ENCODE measurements at regions not wholly inside any gene's neighbourhood (a gene's known extent, or its start where the extent isn't known, plus 50 kb on each side); places are given as distances from the start of the nearest gene placed in this dataset.
"Not testable (repeated sequence)": the region's sequence is repeated elsewhere in the genome, so short reads cannot be mapped to it uniquely, and the experiment has no call there.

- no peak overlapping the region for H3K4me3 ChIP-seq (ENCODE audit: low read depth, low read length)
- H3K9me3 ChIP-seq (ENCODE audit: control insufficient read depth, insufficient read depth, low read length), result no peaks in the 10 kb centered on the region
- ChIA-PET POLR2A (no interaction called here), CTCF (no interaction called here)
- no peak for TF ChIP-seq CTCF (IDR thresholded peaks at IDR 0.05; ENCODE audit: low read depth, low read length)
- no peaks in the 10 kb centered on the region for H3K27me3 ChIP-seq (ENCODE audit: control insufficient read depth, insufficient read depth, low read length)
- no peak for DNase-seq (ENCODE audit: low read depth, low spot score)
- H3K27ac ChIP-seq (ENCODE audit: low read depth, low read length), result no peak overlapping the region
These were observed 225.7 kb downstream of the UTRN start for GRCh38 chr6:144510859-144511258.

- Histone ChIP-seq H3K27ac (ENCODE audit: low read depth, low read length) (no peak overlapping the region), H3K9me3 (ENCODE audit: control insufficient read depth, insufficient read depth, low read length) (no peaks in the 10 kb centered on the region), H3K4me3 (ENCODE audit: low read depth, low read length) (no peak overlapping the region), H3K27me3 (ENCODE audit: control insufficient read depth, insufficient read depth, low read length) (no peaks in the 10 kb centered on the region)
- CTCF ChIA-PET, result interaction anchor here (0.6 to 0.7 kb wide), 2 partner anchors 14 to 16 kb away, joined by 3 read pairs; no protein-coding TSS in a partner anchor
- DNase-seq (ENCODE audit: low read depth, low spot score), result no peak
- TF ChIP-seq CTCF (IDR thresholded peaks at IDR 0.05; ENCODE audit: low read depth, low read length), result no peak
- POLR2A ChIA-PET, result no interaction called here
These were observed 230.6 kb downstream of the UTRN start for GRCh38 chr6:144515761-144516160.

- H3K4me3 ChIP-seq (ENCODE audit: low read depth, low read length), result no peak overlapping the region
- ChIA-PET POLR2A (no interaction called here), CTCF (no interaction called here)
- H3K27me3 ChIP-seq (ENCODE audit: control insufficient read depth, insufficient read depth, low read length), result no peaks in the 10 kb centered on the region
- TF ChIP-seq CTCF (IDR thresholded peaks at IDR 0.05; ENCODE audit: low read depth, low read length), result no peak
- DNase-seq (ENCODE audit: low read depth, low spot score), result no peak
- no peak overlapping the region for H3K27ac ChIP-seq (ENCODE audit: low read depth, low read length)
- H3K9me3 ChIP-seq (ENCODE audit: control insufficient read depth, insufficient read depth, low read length), result no peaks in the 10 kb centered on the region
These were observed 234.3 kb downstream of the UTRN start for GRCh38 chr6:144519426-144519825.

- Histone ChIP-seq H3K9me3 (ENCODE audit: control insufficient read depth, insufficient read depth, low read length) (no peaks in the 10 kb centered on the region), H3K27me3 (ENCODE audit: control insufficient read depth, insufficient read depth, low read length) (no peaks in the 10 kb centered on the region), H3K4me3 (ENCODE audit: low read depth, low read length) (no peak overlapping the region), H3K27ac (ENCODE audit: low read depth, low read length) (no peak overlapping the region)
- no peak for DNase-seq (ENCODE audit: low read depth, low spot score)
- POLR2A ChIA-PET, result no interaction called here
- CTCF ChIA-PET, result no interaction called here
- no peak for TF ChIP-seq CTCF (IDR thresholded peaks at IDR 0.05; ENCODE audit: low read depth, low read length)
These were observed 243.7 kb downstream of the UTRN start for GRCh38 chr6:144528743-144529425.

- DNase-seq (ENCODE audit: low read depth, low spot score), result no peak
- no peak for TF ChIP-seq CTCF (IDR thresholded peaks at IDR 0.05; ENCODE audit: low read depth, low read length)
- ChIA-PET CTCF (no interaction called here), POLR2A (no interaction called here)
- no peak overlapping the region for H3K27ac ChIP-seq (ENCODE audit: low read depth, low read length)
- H3K4me3 ChIP-seq (ENCODE audit: low read depth, low read length), result no peak overlapping the region
- H3K27me3 ChIP-seq (ENCODE audit: control insufficient read depth, insufficient read depth, low read length), result no peaks in the 10 kb centered on the region
- no peaks in the 10 kb centered on the region for H3K9me3 ChIP-seq (ENCODE audit: control insufficient read depth, insufficient read depth, low read length)
These were observed 245.0 kb downstream of the UTRN start for GRCh38 chr6:144530118-144530517.

- POLR2A ChIA-PET; H3K27ac ChIP-seq (ENCODE audit: low read depth, low read length); H3K27me3 ChIP-seq (ENCODE audit: control insufficient read depth, insufficient read depth, low read length); H3K4me3 ChIP-seq (ENCODE audit: low read depth, low read length); H3K9me3 ChIP-seq (ENCODE audit: control insufficient read depth, insufficient read depth, low read length); CTCF ChIA-PET; DNase-seq (ENCODE audit: low read depth, low spot score): not testable (repeated sequence)
These were observed 247.1 kb downstream of the UTRN start for GRCh38 chr6:144532238-144532637.

Data from AG04450 (cell line).